Kidney glomerular epithelial cell (primary cell): ENCODE measurements at regions not wholly inside any gene's neighbourhood (a gene's known extent, or its start where the extent isn't known, plus 50 kb on each side); places are given as distances from the start of the nearest gene placed in this dataset.

Source experiments
- DNase-seq: peaks from one replicate; lab custom pipeline; 2025; lab: John Stamatoyannopoulos, UW

DNA sequence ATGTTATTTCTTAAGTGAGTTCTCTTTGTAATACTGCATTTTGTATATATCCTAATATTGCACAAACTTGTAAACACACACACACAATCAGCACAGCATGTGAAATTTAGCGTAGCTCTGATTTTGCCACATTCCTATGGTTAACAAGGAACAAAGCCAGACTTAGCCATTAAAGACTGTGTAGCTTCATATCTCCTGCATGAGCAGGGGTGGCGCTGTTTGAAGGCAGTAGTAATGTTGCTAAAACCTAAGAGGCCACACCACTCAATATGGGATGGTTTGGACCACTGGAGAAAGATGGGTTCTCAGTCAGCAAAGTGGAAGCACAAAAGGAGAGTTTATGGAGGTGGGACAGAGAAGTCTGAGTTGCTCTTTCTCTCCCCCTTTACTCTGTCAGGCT is 61.1 kb upstream of the RND3 start:
- no peak for DNase-seq

DNA sequence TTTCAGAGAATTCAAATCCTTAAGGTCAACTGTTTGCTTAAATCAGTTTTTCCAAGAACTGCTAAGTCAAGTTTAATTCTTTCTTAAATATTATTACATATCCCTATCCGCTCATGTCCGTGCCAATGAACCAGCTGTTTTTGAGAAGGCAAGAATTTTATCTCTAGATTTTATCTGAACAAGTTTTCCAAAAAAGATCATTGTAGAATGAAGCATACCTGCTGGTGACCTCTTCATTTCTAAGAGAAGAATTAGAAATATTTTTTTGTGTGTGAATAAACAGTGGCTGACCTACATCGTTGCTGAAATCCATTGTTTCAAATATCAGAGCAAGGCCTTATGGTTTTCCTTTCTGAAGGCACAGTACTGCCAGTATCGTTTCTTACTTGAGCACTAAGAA is 58.4 kb upstream of the RND3 start:
- DNase-seq: no peak

DNA sequence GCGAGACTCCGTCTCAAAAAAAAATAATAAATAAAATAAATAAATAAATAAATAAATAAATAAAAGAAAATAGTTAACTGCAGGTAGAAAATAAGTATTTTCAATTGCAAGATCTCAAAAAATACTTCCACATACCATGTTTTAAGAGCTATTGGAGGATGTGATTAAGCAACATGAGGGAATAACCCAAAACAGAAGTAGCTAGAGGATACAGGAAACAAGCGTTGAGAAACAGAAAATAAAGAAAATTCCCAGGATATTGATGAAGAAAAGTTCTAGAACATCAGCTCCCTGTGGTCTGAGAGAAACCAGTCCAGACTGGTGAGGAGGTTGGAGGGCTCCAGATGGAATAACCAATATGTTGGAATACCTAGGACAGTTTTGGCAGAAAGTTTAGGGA is 57.3 kb upstream of the RND3 start:
- no peak for DNase-seq

DNA sequence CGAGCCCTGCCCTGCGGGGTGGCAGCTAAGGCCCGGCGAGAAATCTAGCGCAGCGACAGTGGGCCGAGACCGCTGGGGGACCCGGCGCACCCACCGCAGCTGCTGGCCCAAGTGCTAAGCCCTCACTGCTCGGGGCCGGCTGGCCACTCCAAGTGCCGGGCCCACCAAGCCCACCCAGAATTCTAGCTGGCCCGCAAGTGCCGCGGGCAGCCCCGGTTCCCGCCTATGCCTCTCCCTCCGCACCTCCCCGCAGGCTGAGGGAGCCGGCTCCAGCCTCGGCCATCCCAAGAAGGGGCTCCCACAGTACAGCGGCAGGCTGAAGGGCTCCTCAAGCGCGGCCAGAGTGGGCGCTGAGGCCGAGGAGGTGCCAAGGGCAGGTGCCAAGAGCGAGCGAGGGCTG is 55.2 kb upstream of the RND3 start:
- DNase-seq: no peak

DNA sequence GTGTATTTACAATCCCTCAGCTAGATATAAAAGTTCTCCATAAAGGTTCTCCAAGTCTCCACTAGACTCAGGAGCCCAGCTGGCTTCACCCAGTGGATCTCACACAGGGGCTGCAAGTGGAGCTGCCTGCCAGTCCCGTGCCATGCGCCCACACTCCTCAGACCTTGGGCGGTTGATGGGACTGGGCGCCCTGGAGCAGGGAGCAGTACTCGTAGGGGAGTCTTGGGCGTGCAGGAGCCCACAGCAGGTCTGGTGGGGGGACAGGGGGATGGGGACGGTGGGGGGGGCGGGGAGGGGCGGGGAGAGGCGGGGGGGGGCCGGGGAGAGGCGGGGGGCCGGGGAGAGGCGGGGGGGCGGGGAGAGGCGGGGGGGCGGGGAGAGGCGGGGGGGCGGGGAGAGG is 54.7 kb upstream of the RND3 start:
- DNase-seq: no peak

DNA sequence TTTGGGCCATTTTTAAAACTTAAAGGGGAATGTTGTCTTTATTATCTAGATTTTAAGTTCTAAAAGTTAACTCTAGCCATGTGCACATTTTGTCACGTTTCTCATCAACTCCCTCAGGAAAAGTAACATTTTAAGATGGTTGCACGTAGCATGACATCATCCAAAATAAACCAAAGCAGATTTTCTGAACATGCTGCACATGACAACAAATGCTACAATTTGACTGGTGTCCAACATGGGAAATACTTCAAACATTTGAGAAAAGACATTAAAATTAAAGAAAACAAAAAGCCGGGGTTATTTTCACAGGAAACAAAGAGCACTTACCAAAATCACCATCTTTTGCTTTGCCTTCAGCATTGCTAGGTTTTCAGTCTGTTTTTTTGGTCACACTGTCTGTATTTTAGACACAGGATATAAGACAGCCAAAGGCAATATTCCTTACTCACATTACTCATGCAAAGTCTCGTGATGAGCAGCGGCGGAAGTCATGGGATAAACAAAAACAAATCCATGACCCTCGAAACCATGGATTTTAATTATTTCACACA is 51.3 kb upstream of the RND3 start:
- DNase-seq: no peak
